Sciatic nerve (tissue), 2 donors: ENCODE measurements at regions not wholly inside any gene's neighbourhood (a gene's known extent, or its start where the extent isn't known, plus 50 kb on each side); places are given as distances from the start of the nearest gene placed in this dataset.

Source experiments
- ATAC-seq: fragments of 200-7000 bp; cut with Tn5 transposase; one replicate; pipeline ENCODE4 v1.9.1; 2020; ENCODE audit warnings: mild to moderate bottlenecking, moderate library complexity
- DNase-seq: peaks from one replicate; pipeline ENCODE4 v3.0.0-alpha.2; 2020; ENCODE audit warnings: low spot score
- intact Hi-C: fragments of 100-400 bp; cut with DNase I; formaldehyde crosslinking; loops from one replicate; pipeline ENCODE4 v1.14.2; 2022
- donor health status: DM: no; HTN: no; CAD: no.
- donor health status: DM: no; HTN: no; CAD: no.

DNA sequence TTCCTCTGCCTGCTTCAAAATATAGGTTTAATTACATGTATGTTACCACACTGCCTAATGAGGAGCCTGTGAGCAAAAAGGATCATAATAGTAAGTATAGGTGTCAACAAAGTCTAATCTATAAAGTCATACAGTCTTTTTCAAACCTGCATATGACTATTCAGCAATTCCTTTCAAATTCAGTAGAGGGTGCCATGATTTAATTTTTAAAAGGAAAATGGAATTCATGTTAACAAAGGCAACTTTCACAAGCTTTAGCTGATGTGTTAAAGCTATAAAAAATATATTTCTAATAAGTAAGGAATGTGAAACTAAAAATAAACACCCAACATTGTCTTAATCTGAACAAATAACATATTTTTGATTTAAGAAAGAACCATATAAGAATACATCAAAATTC lies 52.1 kb downstream of the MPP7 start:
- no peak for ATAC-seq
- no peak for DNase-seq
- intact Hi-C loops = no loop called here

- DNase-seq = no peak
- no peak for ATAC-seq
- intact Hi-C loops = no loop called here
Observed at GRCh38 chr10:28250358-28250757, 52.5 kb downstream of the MPP7 start.

GRCh38 chr10:28249512-28249911 lies 53.4 kb downstream of the MPP7 start:
- no peak for ATAC-seq
- DNase-seq = no peak
- intact Hi-C loops = no loop called here

- intact Hi-C loops = no loop called here
- DNase-seq = no peak
Observed at GRCh38 chr10:28248092-28248491, 54.8 kb downstream of the MPP7 start.

DNA sequence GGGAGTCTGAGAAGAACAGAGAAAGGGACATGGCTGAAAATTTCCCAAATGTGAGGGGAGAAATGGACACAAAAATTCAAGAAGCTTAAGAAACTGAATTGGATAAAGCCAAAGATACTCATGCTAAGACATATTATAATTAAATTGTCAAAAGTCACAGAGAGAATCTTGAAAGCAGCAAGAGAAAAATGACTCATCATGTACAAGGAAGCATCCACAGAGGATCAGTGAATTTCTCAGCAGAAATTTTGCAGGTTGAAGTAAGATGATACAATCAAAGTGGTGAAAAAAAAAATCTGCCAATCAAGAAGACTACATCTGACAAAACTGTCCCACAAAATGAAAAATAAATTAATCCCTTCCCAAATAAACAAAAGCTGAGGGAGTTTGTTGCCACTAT lies 56.8 kb downstream of the MPP7 start:
- ATAC-seq = no peak
- no peak for DNase-seq
- intact Hi-C loops = no loop called here

More at GRCh38 chr10:28248092-28248491, 54.8 kb downstream of the MPP7 start:
- ATAC-seq = no peak

GRCh38 chr10:28243923-28244322 lies 58.9 kb downstream of the MPP7 start:
- intact Hi-C loops = no loop called here
- no peak for DNase-seq
- ATAC-seq = no peak

DNA sequence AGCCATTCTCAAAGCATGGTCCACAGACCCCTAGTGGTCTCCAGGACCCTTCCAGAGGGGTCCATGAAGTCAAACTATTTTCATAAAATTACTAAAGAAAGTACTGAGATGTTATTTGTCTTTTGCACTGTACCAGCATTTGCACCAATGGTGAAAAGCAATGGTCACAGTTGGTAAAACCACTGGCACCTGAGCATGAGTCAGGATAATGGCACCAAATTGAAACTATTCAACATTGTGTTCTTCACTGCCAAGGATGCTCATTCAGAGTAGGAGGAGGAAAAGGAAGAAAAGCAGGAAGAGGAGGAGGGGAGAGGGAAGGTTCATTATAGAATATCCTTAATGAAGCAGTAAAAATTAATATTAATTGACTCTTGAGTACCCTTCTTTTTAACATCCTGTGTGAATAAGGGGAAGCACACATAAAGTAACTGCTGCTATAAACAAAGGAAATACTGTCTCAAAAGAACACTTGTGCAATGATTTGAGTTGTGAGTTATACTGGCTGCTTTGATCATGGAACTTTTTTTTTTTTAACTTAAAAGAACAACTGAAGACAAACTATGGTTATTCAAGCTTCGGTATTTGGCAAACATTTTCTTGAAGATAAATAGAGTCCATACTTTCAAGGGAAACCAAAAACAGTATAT lies 60.2 kb downstream of the MPP7 start:
- no peak for DNase-seq
- intact Hi-C loops = no loop called here

DNA sequence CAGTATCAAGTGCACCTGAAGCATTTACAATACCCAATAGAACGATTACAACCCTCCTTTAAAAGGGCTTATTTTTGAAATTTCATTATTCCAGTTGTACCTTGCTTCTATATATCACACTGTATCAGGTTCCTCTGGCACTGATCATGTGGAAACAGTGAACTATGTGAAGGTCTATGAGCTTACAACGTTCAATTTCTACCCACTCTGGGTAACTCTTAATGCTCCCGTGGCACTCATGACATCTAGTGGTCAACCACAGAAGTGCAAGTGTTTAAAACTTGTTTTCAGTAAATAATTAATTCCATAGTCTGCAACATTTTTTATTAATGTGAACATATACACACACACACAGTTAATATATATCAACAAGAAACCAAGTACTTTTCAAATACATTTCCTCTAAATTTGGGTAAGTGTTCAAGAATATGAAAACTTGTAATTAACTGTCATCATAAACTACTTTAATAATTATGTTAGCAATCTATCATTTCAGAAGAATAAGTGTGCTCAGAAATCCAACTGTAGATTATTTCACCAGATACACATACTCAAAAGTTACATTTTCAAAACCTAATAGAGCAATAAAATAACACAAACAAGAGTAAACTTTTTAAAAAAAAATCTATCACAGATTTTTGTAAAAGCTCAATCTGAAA lies 61.0 kb downstream of the MPP7 start:
- no peak for DNase-seq
- ATAC-seq = peak; percentile 82
- intact Hi-C loops = no loop called here

More for the DNA sequence above, 60.2 kb downstream of the MPP7 start:
- ATAC-seq = no peak

- DNase-seq (no peak), ATAC-seq (no peak)
- intact Hi-C loops = no loop called here
Observed at GRCh38 chr10:28240400-28240799, 62.5 kb downstream of the MPP7 start.

- DNase-seq (no peak), ATAC-seq (no peak)
- intact Hi-C loops = no loop called here
Observed at GRCh38 chr10:28236591-28236990, 66.3 kb downstream of the MPP7 start.

- DNase-seq = no peak
- intact Hi-C loops = no loop called here
- ATAC-seq = no peak
Observed at GRCh38 chr10:28220811-28221210, 82.1 kb downstream of the MPP7 start.

DNA sequence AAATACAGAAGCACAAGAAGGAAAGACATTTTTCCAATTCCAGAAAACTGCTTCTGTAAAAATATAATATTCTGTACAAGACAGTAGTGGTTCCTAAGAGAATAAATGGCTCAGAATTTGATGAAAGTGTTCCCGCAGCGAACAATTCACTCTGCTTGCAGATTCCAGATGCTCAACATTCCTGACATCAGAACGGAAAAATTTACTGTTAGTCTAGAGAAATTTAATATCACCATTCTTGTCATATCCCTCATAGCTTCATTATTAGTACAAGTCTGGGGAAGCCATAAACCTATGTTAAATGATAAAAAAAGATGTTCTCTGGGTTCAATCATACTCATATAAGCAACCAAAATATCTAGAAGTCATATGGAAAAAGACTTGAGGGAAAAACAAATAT lies 83.6 kb downstream of the MPP7 start:
- ATAC-seq (no peak), DNase-seq (no peak)
- intact Hi-C loops = no loop called here

GRCh38 chr10:28217848-28218247 lies 85.0 kb downstream of the MPP7 start:
- intact Hi-C loops = no loop called here
- ATAC-seq = no peak
- DNase-seq = no peak

DNA sequence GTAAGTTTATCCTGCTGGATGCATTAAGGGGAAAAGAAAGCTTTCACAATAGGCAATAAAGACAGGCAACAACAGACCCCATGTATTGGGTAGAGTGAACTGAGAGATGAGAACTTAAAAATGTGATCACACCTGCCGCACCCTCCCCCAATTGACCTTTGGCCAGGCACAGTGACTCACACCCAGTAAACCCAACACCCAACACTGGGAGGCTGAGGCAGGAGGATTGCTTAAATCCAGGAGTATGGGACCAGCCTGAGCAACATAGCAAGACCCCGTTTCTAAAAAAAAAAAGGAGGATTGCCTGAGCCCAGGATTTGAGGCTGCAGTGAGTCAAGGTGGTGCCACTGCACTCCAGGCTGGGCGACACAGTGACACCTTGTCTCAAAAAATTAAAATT lies 86.9 kb downstream of the MPP7 start:
- intact Hi-C loops = no loop called here
- DNase-seq (no peak), ATAC-seq (no peak)

- intact Hi-C loops = no loop called here
- ATAC-seq = no peak
- no peak for DNase-seq
Observed at GRCh38 chr10:28214219-28214618, 88.6 kb downstream of the MPP7 start.

GRCh38 chr10:28211759-28212158 lies 91.1 kb downstream of the MPP7 start:
- no peak for ATAC-seq
- intact Hi-C loops = no loop called here
- DNase-seq = no peak

- no peak for ATAC-seq
- intact Hi-C loops = no loop called here
- DNase-seq = no peak
Observed at GRCh38 chr10:28207799-28208198, 95.1 kb downstream of the MPP7 start.

DNA sequence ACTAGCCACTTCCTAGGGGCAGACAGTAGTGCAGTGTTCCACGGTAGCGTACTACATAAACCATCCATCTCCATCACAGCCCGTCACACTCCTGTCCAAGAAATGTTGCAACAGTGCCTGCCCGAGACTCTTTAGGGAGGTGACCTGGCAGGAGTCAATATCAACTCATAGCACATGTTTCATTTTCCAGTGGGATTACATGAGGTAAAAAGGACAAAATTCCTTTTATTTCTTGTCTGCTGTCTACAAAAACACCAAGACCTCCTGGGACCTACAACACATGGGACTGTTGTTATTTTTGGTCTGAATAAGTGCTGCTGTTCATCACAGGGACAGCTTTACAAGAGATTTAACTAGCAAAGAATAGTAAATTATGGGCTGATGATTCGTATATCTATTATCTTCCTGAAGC lies 99.9 kb downstream of the MPP7 start:
- ATAC-seq (peak; percentile 97), DNase-seq (peak; percentile 59)
- intact Hi-C loops = no loop called here

DNA sequence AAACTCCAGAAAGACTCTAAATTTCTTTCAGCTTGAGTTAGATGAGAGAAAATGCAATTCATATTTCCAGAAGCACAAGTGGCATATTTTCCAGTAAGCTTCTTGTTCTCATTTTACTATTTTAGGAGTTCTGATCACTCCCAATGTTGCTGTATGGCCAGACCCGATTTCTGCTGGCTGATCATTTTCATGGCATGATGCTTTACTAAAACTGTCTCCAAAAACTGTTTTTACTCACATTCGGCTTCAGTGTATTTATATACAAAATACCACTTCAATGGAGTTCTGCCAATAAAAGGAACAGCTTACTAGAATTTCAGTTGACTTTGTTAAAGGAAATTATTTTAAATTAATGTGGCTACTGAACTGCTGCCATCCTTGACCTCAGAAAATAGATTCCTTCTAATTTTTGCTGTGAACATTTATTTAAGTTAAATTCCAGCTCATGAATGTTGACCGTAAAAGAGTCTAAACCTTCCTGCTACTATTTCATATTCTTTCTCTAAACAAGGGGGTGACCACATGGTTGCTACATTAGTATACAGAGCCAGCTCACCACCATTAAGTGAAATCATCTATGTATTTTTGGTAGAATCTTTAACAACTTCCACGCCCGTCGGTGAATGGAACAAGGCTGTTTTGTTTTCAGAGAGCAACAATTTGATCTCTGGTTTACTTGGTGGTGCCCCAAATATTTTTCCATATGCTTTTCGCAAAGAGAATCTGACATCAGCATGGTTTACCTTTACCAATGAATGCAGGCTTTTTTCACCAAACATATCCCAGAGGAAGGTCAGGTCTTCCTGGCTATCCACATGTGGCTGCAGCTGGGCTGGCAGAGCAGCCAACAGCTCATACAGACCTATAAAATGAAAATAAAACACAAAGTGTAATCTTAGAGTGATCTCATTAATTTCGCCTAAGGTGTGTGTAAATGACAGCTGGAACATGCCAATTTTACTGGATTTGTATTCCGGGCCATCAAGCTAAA lies 101.2 kb downstream of the MPP7 start:
- ATAC-seq = no peak
- no peak for DNase-seq
- intact Hi-C loops = no loop called here

- DNase-seq = no peak
- no peak for ATAC-seq
- intact Hi-C loops = no loop called here
Observed at GRCh38 chr10:28200775-28201174, 102.1 kb downstream of the MPP7 start.
